ENCODE measurements at regions not wholly inside any gene's neighbourhood (a gene's known extent, or its start where the extent isn't known, plus 50 kb on each side); places are given as distances from the start of the nearest gene placed in this dataset.

DNA sequence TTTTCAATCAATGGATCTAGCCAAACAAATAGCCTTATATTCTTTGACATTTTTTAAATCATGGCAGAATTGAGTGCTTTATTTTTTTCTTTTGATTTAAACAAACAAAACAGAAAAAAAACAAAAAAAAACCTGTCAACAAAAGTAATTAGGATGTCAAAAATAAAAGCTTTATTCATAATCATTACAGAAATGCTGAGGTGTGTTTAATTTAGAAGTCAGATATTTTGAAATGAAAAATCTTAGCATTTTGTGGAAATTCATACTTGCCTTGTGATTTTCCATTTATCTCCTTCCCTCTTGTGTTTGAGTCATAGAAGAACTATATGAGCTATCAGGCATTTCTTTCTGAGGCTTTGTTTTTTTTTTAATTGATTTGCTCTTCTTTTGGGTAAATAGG is 387.0 kb upstream of the STXBP6 start:
- TF ChIP-seq, protein P1, sequence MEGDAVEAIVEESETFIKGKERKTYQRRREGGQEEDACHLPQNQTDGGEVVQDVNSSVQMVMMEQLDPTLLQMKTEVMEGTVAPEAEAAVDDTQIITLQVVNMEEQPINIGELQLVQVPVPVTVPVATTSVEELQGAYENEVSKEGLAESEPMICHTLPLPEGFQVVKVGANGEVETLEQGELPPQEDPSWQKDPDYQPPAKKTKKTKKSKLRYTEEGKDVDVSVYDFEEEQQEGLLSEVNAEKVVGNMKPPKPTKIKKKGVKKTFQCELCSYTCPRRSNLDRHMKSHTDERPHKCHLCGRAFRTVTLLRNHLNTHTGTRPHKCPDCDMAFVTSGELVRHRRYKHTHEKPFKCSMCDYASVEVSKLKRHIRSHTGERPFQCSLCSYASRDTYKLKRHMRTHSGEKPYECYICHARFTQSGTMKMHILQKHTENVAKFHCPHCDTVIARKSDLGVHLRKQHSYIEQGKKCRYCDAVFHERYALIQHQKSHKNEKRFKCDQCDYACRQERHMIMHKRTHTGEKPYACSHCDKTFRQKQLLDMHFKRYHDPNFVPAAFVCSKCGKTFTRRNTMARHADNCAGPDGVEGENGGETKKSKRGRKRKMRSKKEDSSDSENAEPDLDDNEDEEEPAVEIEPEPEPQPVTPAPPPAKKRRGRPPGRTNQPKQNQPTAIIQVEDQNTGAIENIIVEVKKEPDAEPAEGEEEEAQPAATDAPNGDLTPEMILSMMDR (IDR thresholded peaks at IDR 0.05; ENCODE audit: insufficient read depth, low read length, poor library complexity, severe bottlenecking) = no peak
- TF ChIP-seq EZH2phosphoT487 (conservative IDR thresholded peaks at IDR 0.05; ENCODE audit: low read length) = no peak
